ENCODE measurements at regions not wholly inside any gene's neighbourhood (a gene's known extent, or its start where the extent isn't known, plus 50 kb on each side); places are given as distances from the start of the nearest gene placed in this dataset.
"Not testable (repeated sequence)": the region's sequence is repeated elsewhere in the genome, so short reads cannot be mapped to it uniquely, and the experiment has no call there.

DNA sequence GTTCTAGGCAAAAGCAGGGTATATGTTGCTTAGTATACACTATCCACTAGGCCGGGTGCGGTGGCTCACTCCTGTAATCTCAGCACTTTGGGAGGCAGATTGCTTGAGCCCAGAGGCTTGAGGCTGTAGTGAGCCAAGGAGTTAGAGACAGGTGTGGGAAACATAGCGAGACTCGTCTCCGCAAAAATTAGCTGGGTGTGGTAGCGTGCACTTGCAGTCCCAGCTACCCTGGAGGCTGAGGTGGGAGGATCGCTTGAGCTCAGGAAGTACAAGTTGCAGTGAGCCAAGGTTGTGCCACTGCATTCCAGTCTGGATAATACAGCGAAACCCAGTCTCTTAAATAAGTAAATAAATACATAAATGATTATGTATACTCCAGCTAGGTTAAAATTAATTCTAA is 245.3 kb downstream of the GOLGA6L6 start:
- DNase-seq, H3K9me3 Mint-ChIP-seq, H3K36me3 Mint-ChIP-seq, H3K27ac Mint-ChIP-seq, H3K4me1 Mint-ChIP-seq, H3K4me3 Mint-ChIP-seq, H3K27me3 Mint-ChIP-seq: not testable (repeated sequence)

DNA sequence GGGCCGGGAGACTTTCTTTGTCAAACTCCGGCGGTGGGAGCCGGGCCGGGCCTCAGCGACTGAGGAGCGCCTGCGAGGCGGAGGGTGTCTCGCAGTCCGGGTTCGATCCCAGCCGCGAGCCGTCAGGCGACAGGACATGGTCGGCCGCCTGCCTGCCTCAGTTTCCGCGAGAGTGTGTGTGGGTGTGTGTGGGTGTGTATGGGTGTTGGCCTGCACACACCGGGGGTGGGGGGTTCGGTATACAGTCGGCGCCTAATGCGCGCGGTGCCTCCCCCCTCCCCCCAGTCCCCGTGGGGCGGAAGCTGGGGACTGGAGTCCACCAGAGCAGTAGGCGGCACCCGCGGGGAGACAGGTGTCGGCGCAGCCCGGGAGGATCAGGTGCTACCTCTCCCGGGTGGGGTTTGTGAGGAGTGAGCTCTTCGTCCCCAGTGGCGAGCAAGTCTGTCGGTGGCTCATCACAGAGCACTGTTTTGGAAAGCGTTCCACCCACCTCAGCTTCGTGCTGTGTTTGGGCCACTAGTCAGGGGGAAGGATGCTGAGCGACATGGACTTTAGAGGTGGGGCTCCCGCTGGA is 246.3 kb downstream of the GOLGA6L6 start:
- Mint-ChIP-seq H3K4me3 (no peak overlapping the region), H3K4me1 (no peaks in the 10 kb centered on the region), H3K36me3 (no peaks in the 10 kb centered on the region), H3K27me3 (no peaks in the 10 kb centered on the region), H3K27ac (no peak overlapping the region), H3K9me3 (no peaks in the 10 kb centered on the region)
- DNase-seq, result no peak

DNA sequence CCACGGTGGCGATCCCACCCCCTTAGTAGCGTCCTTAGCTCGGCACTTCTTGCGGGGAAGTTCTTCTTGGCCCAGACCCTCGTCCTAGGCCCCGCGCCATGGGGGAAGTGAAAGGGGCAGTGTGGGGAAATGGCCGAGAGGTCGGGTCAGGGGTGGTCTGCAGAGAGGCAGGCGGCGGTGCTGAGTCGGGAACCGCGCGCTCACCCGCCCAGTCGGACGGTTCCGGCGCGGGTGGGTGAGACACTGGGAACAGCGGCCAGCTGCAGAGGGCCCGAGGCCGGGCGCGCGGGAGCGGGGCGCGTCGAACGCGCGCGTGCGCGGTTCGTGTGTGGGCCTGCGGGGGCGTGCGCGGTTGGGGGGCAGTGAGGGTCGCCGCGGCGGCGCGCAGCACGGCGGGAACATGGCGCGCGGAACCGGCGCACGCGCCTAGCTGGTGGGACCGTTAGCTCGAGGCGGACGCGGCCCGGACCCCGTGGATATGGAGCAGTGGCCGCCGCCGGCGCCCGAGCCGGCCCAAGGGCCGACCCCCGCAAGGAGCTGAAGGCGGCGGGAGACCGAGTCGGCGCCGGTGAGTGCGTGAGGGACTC is 246.9 kb downstream of the GOLGA6L6 start:
- Mint-ChIP-seq H3K9me3 (no peaks in the 10 kb centered on the region), H3K4me3 (no peak overlapping the region), H3K27ac (no peak overlapping the region), H3K36me3 (no peaks in the 10 kb centered on the region), H3K27me3 (no peaks in the 10 kb centered on the region), H3K4me1 (no peaks in the 10 kb centered on the region)
- DNase-seq, result no peak

GRCh38 chr15:20292422-20293005 is 249.1 kb downstream of the GOLGA6L6 start:
- DNase-seq, result not testable (repeated sequence)

DNA sequence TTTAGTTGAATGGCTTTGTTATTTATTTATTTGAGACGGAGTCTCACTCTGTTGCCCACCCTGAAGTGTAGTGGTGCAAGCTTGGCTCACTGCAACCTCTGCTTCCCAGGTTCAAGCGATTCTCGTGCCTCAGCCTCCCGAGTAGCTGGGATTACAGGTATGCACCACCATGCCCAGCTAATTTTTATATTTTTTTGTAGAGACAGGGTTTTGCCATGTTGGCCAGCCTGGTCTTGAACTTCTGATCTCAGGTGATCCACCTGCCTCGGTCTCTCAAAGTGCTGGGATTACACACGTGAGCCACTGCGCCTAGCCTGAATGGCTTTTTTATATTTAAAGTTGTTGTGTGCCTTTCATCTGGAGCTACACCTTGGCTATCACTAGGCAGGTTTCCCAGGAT is 250.0 kb downstream of the GOLGA6L6 start:
- H3K36me3 Mint-ChIP-seq, H3K4me3 Mint-ChIP-seq, DNase-seq, H3K27ac Mint-ChIP-seq, H3K4me1 Mint-ChIP-seq, H3K9me3 Mint-ChIP-seq, H3K27me3 Mint-ChIP-seq: not testable (repeated sequence)

More at GRCh38 chr15:20292422-20293005, 249.1 kb downstream of the GOLGA6L6 start:
- H3K27ac Mint-ChIP-seq, H3K4me3 Mint-ChIP-seq, H3K4me1 Mint-ChIP-seq, H3K9me3 Mint-ChIP-seq, H3K36me3 Mint-ChIP-seq, H3K27me3 Mint-ChIP-seq: not testable (repeated sequence)

DNA sequence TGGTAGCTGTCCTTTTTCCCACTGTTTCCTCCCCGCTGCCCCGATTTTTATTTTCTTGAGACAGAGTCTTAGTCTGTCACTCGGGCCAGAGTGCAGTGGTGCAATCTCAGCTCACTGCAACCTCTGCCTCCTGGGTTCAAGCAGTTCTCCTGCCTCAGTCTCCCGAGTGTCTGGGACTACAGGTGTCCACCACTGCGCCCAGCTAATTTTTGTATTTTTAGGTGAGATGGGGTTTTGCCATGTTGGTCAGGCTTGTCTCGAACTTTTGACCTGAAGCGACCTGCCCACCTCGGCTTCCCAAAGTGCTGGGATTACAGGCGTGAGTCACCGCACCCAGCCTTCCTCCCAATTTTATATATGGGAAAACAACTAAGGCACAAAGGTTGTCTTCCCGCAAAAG is 251.0 kb downstream of the GOLGA6L6 start:
- H3K27me3 Mint-ChIP-seq, H3K36me3 Mint-ChIP-seq, DNase-seq, H3K4me3 Mint-ChIP-seq, H3K27ac Mint-ChIP-seq, H3K4me1 Mint-ChIP-seq, H3K9me3 Mint-ChIP-seq: not testable (repeated sequence)

DNA sequence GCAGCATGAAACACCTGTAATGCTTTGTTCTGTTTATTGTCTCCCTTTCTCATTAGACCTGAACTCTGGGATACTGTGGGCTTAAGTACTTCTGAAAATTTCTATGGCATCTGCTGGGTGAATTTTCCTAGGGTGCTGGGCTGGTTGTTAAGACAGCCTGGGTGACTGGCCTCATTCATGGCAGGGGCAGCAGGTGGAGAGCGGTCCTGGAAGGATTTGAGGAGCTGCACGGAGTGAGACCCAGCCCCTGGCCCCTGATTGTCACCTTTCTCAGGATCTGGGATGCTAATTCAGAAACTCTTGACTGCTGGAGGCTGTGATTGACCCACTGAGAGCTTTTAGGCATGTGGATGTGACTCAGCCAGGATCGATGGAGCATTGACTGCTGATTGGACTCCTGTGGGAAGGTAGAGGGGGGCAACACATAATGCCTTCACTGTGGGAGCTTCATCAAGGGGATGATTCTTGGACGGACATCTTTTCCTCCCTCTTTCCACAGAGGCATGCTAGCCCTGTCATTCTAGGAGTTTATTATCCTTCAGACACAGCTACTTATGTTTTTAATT is 252.0 kb downstream of the GOLGA6L6 start:
- H3K4me1 Mint-ChIP-seq, H3K27ac Mint-ChIP-seq, DNase-seq, H3K36me3 Mint-ChIP-seq, H3K9me3 Mint-ChIP-seq, H3K4me3 Mint-ChIP-seq, H3K27me3 Mint-ChIP-seq: not testable (repeated sequence)

DNA sequence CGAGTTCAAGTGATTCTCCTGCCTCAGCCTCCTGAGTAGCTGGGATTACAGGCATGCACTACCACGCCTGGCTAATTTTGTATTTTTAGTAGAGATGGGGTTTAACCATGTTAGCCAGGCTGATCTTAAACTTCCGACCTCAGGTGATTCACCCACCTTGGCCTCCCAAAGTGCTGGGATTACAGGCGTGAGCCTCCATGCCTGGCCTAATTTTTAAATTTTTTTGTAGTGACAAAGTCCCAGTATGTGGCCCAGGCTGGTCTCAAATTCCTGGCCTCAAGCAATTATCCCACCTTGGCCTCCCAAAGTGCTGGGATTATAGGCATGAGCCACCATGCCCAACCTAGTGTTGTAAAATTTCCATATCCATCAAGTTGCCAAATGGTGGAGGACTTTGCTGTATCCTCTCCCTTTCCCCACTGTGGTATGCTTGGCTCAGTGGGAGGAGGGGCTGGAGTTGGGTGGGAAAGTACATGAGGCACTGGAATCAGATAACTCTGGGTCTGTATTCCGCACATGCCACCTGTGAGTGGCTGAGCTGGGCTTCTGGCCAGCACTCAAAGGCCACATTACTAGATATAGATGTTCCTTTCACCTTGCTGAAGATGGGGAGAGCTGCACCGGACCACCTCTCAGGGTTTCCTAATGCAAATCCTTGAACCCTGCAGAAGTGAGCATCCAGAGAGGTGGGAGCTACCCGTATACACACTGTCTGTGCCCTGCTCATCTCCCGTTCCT is 252.6 kb downstream of the GOLGA6L6 start:
- not testable (repeated sequence) for H3K4me1 Mint-ChIP-seq, H3K9me3 Mint-ChIP-seq, H3K36me3 Mint-ChIP-seq, H3K4me3 Mint-ChIP-seq, H3K27ac Mint-ChIP-seq, H3K27me3 Mint-ChIP-seq, DNase-seq

- H3K9me3 Mint-ChIP-seq, H3K36me3 Mint-ChIP-seq, H3K27ac Mint-ChIP-seq: not testable (repeated sequence)
These were observed 255.0 kb downstream of the GOLGA6L6 start for GRCh38 chr15:20286559-20286958.

GRCh38 chr15:20285696-20286300 is 255.8 kb downstream of the GOLGA6L6 start:
- not testable (repeated sequence) for H3K4me1 Mint-ChIP-seq, H3K9me3 Mint-ChIP-seq, H3K36me3 Mint-ChIP-seq, H3K27me3 Mint-ChIP-seq, DNase-seq, H3K27ac Mint-ChIP-seq, H3K4me3 Mint-ChIP-seq

More at GRCh38 chr15:20286559-20286958, 255.0 kb downstream of the GOLGA6L6 start:
- H3K27me3 Mint-ChIP-seq, H3K4me3 Mint-ChIP-seq, H3K4me1 Mint-ChIP-seq, DNase-seq: not testable (repeated sequence)

DNA sequence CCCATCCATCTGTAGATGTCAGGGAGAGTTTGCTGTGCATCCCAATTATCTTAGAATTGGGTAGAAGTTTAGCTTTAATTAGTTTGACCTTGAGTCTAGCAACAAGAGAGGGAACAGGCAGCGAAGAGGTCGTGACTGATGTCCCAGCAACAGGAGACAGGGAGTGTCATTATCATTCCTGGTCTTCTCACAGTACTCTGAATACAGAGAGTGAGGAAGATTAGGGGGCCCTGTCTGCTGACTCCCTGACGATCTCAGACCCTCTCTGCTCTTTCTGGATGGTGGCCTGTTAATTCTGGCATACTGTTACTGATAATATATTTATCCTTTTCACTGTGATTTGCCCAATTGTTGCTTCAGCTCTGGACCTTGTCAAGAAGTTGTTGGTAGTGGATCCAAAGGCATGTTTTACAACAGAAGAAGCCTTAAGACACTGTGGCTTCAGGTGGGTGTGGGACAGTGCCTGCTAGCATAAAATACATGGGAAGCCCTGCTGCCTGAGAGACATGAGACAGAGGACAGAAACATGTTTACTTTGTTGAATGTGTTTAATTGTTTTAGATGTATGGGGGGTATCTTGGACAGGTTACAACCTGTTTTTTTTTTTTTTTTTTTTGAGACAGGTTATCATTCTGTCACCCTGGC is 256.6 kb downstream of the GOLGA6L6 start:
- not testable (repeated sequence) for H3K27ac Mint-ChIP-seq, DNase-seq

DNA sequence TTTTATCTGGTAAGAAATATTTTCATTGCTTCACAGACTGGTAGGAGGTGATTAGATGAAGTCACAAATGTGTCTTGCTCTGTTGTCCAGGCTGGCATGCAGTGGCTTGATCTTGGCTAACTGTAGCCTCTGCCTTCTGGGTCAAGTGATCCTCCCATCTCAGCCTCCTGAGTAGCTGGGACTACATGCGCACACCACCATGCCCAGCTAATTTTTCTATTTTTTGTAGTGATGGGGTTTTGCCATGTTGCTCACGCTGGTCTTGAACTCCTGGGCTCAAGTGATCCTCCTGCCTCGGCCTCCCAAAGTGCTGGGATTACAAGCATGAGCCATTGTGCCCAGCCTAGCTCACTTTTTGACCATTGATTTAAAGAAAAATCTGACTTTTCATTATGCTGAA is 257.9 kb downstream of the GOLGA6L6 start:
- H3K27me3 Mint-ChIP-seq, H3K4me3 Mint-ChIP-seq, H3K27ac Mint-ChIP-seq, H3K9me3 Mint-ChIP-seq, H3K36me3 Mint-ChIP-seq, H3K4me1 Mint-ChIP-seq, DNase-seq: not testable (repeated sequence)

More for the DNA sequence above, 256.6 kb downstream of the GOLGA6L6 start:
- H3K9me3 Mint-ChIP-seq, H3K27me3 Mint-ChIP-seq, H3K4me1 Mint-ChIP-seq, H3K36me3 Mint-ChIP-seq, H3K4me3 Mint-ChIP-seq: not testable (repeated sequence)

DNA sequence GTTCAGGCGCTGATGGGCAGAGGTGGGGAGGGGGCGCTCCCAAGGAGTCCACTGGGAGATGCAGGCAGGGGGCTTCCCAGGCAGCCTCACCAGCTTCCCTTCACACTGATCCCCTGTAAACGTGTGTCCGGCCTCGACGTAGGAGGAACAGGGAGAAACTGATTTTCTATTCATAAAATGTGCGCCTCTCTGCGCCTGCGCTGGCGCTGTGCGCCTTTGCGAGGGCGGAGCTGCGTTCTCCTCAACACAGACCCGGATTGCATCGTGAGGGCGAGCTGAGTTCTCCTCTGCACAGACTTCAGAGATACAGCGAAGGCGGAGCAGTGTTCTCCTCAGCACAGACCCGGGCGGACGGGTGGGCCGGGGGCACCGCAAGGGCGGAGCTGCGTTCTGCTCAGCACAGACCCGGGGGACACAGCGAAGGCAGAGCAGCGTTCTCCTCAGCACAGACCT is 259.1 kb downstream of the GOLGA6L6 start:
- not testable (repeated sequence) for H3K9me3 Mint-ChIP-seq, DNase-seq, H3K4me1 Mint-ChIP-seq, H3K36me3 Mint-ChIP-seq, H3K4me3 Mint-ChIP-seq, H3K27ac Mint-ChIP-seq, H3K27me3 Mint-ChIP-seq

GRCh38 chr15:20281567-20282275 is 259.9 kb downstream of the GOLGA6L6 start:
- not testable (repeated sequence) for H3K4me1 Mint-ChIP-seq, DNase-seq, H3K4me3 Mint-ChIP-seq, H3K9me3 Mint-ChIP-seq, H3K27ac Mint-ChIP-seq, H3K36me3 Mint-ChIP-seq, H3K27me3 Mint-ChIP-seq

All from activated naive CD8-positive, alpha-beta T cell treated with anti-CD3 and anti-CD28 coated beads for 36 hours (primary cell).